PC-9 (cell line): ENCODE measurements at regions not wholly inside any gene's neighbourhood (a gene's known extent, or its start where the extent isn't known, plus 50 kb on each side); places are given as distances from the start of the nearest gene placed in this dataset.

Experiments
- CTCF ChIP-seq: fragments of 200-600 bp; sonication (generic); conservative IDR thresholded peaks from 2 replicates; pipeline ENCODE4 v1.6.1; 2017; ENCODE audit warnings: mixed run types, antibody characterized with exemption, mild to moderate bottlenecking, moderate library complexity
- EZH2 ChIP-seq: fragments of 200-600 bp; sonication (generic); IDR thresholded peaks from 2 replicates; pipeline ENCODE4 v1.8.0; 2017; ENCODE audit warnings: antibody characterized with exemption, low read depth

DNA sequence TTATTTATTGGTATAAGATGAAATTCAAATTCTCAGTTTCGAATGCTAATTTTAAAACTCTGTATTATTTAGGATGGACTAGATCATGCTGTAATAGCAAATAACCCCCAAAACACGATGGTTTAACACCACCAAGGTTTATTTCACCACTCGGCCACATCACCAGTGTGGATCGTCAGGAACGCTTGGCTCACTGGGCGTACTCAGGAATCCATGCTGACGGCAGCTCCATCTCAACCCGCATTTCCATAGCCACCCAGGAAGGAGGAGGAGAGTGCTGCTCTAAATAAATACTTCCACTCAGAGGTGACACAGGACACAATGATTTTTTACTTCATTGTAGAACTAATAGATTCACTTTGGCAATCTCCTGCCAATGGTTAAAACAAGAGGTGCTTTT, 347.4 kb downstream of the SH3GL2 start:
- TF ChIP-seq CTCF: no peak
- no peak for TF ChIP-seq EZH2
